AG09319 (cell line): ENCODE measurements at regions not wholly inside any gene's neighbourhood (a gene's known extent, or its start where the extent isn't known, plus 50 kb on each side); places are given as distances from the start of the nearest gene placed in this dataset.

ENCODE experiments used
- DNase-seq: peaks from one replicate; pipeline ENCODE4 v3.0.0-alpha.2; 2010; ENCODE audit warnings: low read depth; ENCODE audit errors: extremely low read depth
- CTCF ChIP-seq: IDR thresholded peaks from 2 replicates; pipeline ENCODE4 v1.5.1; 2011; ENCODE audit warnings: low read depth, mild to moderate bottlenecking, inconsistent platforms, low read length, moderate library complexity

- DNase-seq = no peak
Measured at GRCh38 chr7:155919391-155920067, 107.3 kb upstream of the SHH start.

GRCh38 chr7:155918720-155919390 lies 106.6 kb upstream of the SHH start:
- no peak for TF ChIP-seq CTCF
- no peak for DNase-seq

More at GRCh38 chr7:155919391-155920067, 107.3 kb upstream of the SHH start:
- TF ChIP-seq CTCF = no peak

- no peak for DNase-seq
- TF ChIP-seq CTCF = no peak
Measured at GRCh38 chr7:155917836-155918430, 105.7 kb upstream of the SHH start.

GRCh38 chr7:155916926-155917655 lies 104.8 kb upstream of the SHH start:
- DNase-seq = no peak
- TF ChIP-seq CTCF = no peak

GRCh38 chr7:155914341-155914740 lies 102.1 kb upstream of the SHH start:
- DNase-seq = no peak
- no peak for TF ChIP-seq CTCF

- no peak for TF ChIP-seq CTCF
- DNase-seq = no peak
Measured at GRCh38 chr7:155913719-155914118, 101.5 kb upstream of the SHH start.

- no peak for TF ChIP-seq CTCF
- no peak for DNase-seq
Measured at GRCh38 chr7:155913291-155913690, 101.0 kb upstream of the SHH start.
